ENCODE measurements at regions not wholly inside any gene's neighbourhood (a gene's known extent, or its start where the extent isn't known, plus 50 kb on each side); places are given as distances from the start of the nearest gene placed in this dataset.

GRCh38 chr2:21289989-21290388 lies 166.2 kb downstream of the TDRD15 start:
- H3K36me3 ChIP-seq (ENCODE audit: control insufficient read depth in 2 of 2, insufficient read depth in 1 of 2, low read length in 2 of 2), result no peaks in the 10 kb centered on the region
- ChIA-PET POLR2A (no interaction called here), CTCF (no interaction called here)
- H3K9me3 ChIP-seq (ENCODE audit: control insufficient read depth, insufficient read depth, low read depth, low read length), result no peaks in the 10 kb centered on the region
- no peak for TF ChIP-seq ZNF221 (tag by site-specific recombination; IDR thresholded peaks at IDR 0.05; ENCODE audit: borderline replicate concordance)
- TF ChIP-seq ZNF416 (tag by site-specific recombination; IDR thresholded peaks at IDR 0.05), result no peak
- TF ChIP-seq ZNF677 (tag by site-specific recombination; IDR thresholded peaks at IDR 0.05), result no peak
- no peak for TF ChIP-seq ZNF664 (tag by site-specific recombination; IDR thresholded peaks at IDR 0.05)
- no peak for TF ChIP-seq ZNF623 (tag by site-specific recombination; IDR thresholded peaks at IDR 0.05)
- TF ChIP-seq ZSCAN4 (tag by site-specific recombination; IDR thresholded peaks at IDR 0.05), result no peak
- H3K27ac ChIP-seq (ENCODE audit: extremely low read depth, low read depth, low read length), result no peak overlapping the region
- H3K4me3 ChIP-seq (ENCODE audit: low read depth, low read length), result no peak overlapping the region
- peaks cover 2% of the 10 kb centered on the region; the same call in 1 of the 2 replicates for H3K4me1 ChIP-seq (ENCODE audit: control insufficient read depth, insufficient read depth, low read length)

- ChIA-PET CTCF (interaction anchor here (0.6 kb wide), 1 partner anchor 546 kb away, joined by 3 read pairs; no protein-coding TSS in a partner anchor), POLR2A (no interaction called here)
- Histone ChIP-seq H3K4me3 (ENCODE audit: low read depth, low read length) (no peak overlapping the region), H3K27ac (ENCODE audit: extremely low read depth, low read depth, low read length) (no peak overlapping the region), H3K4me1 (ENCODE audit: control insufficient read depth, insufficient read depth, low read length) (peaks cover 2% of the 10 kb centered on the region; the same call in 1 of the 2 replicates), H3K9me3 (ENCODE audit: control insufficient read depth, insufficient read depth, low read depth, low read length) (no peaks in the 10 kb centered on the region), H3K36me3 (ENCODE audit: control insufficient read depth in 2 of 2, insufficient read depth in 1 of 2, low read length in 2 of 2) (no peaks in the 10 kb centered on the region)
- TF ChIP-seq ZNF133 (tag by site-specific recombination; IDR thresholded peaks at IDR 0.05) (no peak), ZNF777 (tag by site-specific recombination; IDR thresholded peaks at IDR 0.05; ENCODE audit: borderline replicate concordance) (no peak), ZNF426 (tag by site-specific recombination; IDR thresholded peaks at IDR 0.05) (no peak), SETDB1 (IDR thresholded peaks at IDR 0.05; ENCODE audit: insufficient read length, low read length) (no peak), MYNN (tag by site-specific recombination; IDR thresholded peaks at IDR 0.05; ENCODE audit: borderline replicate concordance) (no peak), EGR2 (tag by site-specific recombination; IDR thresholded peaks at IDR 0.05; ENCODE audit: low read depth) (no peak), ZNF707 (tag by site-specific recombination; IDR thresholded peaks at IDR 0.05) (no peak), FEZF1 (tag by site-specific recombination; IDR thresholded peaks at IDR 0.05) (no peak), ZNF211 (tag by site-specific recombination; IDR thresholded peaks at IDR 0.05; ENCODE audit: low read depth) (no peak), ZNF629 (tag by site-specific recombination; IDR thresholded peaks at IDR 0.05) (no peak), ZSCAN4 (tag by site-specific recombination; IDR thresholded peaks at IDR 0.05) (no peak), ZFP3 (tag by site-specific recombination; IDR thresholded peaks at IDR 0.05; ENCODE audit: low read depth) (no peak), PRDM2 (tag by site-specific recombination; IDR thresholded peaks at IDR 0.05; ENCODE audit: borderline replicate concordance) (no peak), HOXD13 (CRISPR knock-in tag; IDR thresholded peaks at IDR 0.05; ENCODE audit: borderline replicate concordance) (no peak), ZNF664 (tag by site-specific recombination; IDR thresholded peaks at IDR 0.05) (no peak), ZNF830 (tag by site-specific recombination; IDR thresholded peaks at IDR 0.05; ENCODE audit: low read depth) (no peak), ZNF354C (tag by site-specific recombination; IDR thresholded peaks at IDR 0.05; ENCODE audit: borderline replicate concordance, low read depth) (no peak), SP3 (tag by site-specific recombination; IDR thresholded peaks at IDR 0.05) (no peak), WT1 (tag by site-specific recombination; IDR thresholded peaks at IDR 0.05) (no peak)
These were observed 167.7 kb downstream of the TDRD15 start for GRCh38 chr2:21291426-21291825.

All from HEK293 (cell line).